HG03439 (cell line): ENCODE measurements at regions not wholly inside any gene's neighbourhood (a gene's known extent, or its start where the extent isn't known, plus 50 kb on each side); places are given as distances from the start of the nearest gene placed in this dataset.

Source experiments
- ATAC-seq: cut with Tn5 transposase; IDR thresholded peaks from one replicate; pipeline ENCODE4 v1.9.1; 2021; ENCODE audit warnings: mild to moderate bottlenecking, moderate library complexity; ENCODE audit not compliant: unreplicated experiment

- ATAC-seq = no peak
Measured at GRCh38 chr9:515665-516064, 301.0 kb downstream of the DOCK8 start.

DNA sequence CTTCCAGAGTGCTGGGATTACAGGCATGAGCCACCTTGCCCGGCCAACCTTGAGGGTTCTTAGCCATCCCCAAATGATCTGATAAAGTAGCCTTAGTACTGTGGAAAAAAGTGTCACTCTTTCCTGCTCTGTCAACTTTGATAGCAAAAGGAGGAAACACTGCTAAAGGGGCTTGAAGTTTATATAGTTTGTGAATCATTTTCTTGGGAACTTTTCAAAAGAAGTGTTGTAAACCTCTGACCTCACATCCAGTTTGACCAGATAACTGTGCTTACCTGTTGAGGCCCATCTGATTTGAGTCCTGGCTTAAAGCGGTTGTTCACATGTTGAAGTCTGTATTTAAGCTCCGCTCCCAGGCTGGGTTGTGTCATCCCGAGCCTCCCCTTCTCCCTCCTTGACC is 303.3 kb downstream of the DOCK8 start:
- no peak for ATAC-seq

DNA sequence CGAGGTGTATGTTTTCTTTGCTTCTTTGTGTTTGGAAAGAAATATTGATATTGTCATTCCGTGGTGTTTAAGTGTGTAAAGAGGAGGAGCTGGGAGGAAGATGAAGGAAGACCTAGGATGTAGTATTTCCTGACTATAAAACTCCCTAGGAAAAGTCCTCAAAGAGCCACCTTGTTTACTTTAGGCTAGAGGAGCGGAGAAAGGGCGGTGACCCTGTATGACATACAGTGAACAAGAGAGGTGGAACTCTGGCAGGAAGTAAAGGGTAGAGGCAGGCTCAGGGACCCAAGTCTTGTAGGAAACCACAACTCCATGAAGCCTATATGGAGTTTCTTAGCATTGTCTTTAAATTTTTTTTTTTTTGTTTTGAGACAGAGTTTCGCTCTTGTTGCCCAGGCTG is 303.9 kb downstream of the DOCK8 start:
- ATAC-seq = no peak

- ATAC-seq = no peak
Measured at GRCh38 chr9:519579-519978, 304.9 kb downstream of the DOCK8 start.

DNA sequence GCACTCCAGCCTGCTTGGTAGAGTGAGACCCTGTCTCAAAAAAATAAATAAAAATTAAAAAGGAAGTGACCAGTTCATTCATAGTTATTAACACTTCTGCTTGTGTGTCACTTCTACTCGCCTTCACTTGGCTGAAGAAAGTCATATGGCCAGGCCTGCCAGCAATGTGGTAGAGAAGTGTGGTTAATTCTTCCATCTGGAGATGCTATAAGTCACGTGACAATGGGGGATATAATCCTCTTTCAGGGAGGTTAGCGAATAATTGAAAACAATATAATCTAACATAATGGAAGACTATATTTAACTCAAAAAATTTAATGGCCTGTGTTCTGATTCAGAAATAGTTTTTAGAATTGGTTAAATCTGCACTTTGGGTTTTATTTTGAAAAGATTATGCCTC is 305.6 kb downstream of the DOCK8 start:
- ATAC-seq = no peak

GRCh38 chr9:522190-522589 is 307.5 kb downstream of the DOCK8 start:
- ATAC-seq = no peak

DNA sequence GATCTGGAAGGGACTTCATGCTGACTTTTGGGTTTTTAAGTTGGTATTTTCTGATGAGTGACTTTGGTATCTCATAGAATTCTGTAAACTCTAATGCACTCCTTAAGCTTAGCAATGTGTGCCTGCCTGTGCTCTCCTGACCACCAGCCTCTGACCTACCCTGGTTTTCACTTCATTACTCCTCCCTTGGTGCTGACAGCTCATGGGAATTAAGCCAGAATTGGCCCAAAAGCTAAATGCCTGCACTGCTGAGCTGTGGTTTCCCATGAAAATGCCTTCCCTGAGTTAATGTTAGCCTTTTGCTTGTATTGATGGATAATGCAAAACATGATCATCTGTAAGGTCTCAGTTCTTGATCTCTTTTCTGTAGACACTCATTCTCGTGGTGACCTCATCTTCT is 308.0 kb downstream of the DOCK8 start:
- ATAC-seq = no peak

- no peak for ATAC-seq
Measured at GRCh38 chr9:523444-523843, 308.8 kb downstream of the DOCK8 start.

DNA sequence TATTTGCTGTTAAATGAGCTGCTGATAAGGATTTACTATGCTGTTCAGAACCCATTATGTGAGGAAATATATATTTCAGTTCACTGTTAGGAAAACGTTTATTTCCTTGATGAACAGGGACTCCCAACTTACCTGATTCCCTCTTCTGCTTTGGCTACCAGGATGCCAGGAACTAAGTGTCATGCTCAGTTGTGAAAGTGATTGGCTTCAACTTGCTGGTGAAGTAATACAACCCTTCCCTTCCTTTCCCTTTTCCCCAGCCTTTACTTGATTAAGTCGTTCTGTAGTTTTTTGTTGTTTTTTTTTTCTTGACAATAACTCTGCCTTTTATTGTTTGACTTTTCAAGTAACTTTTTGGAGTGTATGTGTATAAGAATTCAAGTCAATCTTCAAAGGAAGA is 309.3 kb downstream of the DOCK8 start:
- ATAC-seq = no peak

- ATAC-seq = no peak
Measured at GRCh38 chr9:526904-527591, 312.4 kb downstream of the DOCK8 start.

DNA sequence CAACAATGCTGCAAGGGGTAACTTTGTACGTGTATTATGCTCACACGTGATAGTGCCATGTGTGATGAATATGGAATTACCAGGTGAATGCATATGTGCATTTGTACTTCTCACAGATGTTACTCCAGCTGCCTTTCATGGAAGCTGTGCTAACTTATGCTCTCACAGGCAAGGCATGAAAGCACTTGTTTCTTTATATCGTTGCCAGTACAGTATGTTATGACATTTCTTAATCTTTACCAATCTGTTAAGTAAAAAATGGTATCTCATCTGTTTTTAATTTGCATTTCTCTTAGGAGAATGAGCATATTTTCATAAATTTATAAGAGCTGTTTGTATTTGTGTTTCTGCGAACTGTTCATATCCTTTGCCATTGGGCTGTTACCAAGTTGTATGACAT is 311.8 kb upstream of the DMRT1 start:
- ATAC-seq = no peak

DNA sequence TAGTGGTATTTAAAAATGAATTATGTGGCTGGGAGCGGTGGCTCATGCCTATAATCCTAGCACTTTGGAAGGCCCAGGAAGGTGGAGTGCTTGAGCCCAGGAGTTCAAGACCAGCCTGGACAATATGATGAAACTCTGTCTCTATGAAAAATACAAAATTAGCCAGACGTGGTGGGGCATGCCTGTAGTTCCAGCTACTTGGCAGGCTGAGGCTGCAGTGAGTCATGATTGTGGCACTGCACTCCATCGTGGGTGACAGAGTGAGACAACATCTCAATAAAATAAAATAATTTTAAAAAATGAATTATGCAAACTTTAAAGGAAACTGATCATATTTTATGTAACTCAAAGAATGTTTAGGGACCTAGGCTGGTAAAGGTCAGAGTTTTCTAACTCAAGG is 310.8 kb upstream of the DMRT1 start:
- no peak for ATAC-seq

GRCh38 chr9:532707-533106 is 308.8 kb upstream of the DMRT1 start:
- no peak for ATAC-seq

DNA sequence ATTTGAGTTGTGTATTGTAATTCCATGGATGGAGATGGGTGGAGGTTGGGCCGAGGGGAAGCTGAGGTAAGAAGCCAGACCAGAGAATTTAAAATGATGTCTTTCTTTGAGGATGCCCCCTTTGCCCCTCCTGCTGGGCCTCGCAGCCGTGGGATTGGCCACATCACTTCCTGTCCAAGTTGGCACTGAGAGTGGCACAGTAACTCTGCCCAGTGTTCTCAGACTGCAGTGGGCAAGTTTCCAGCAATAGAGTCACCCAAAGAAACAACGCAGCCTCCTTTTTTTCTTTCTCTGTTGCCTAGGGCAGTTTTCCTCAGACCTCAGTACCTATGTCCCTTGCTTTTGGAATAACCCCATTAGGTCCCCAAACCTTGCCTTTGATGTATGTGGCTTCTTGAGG is 306.6 kb upstream of the DMRT1 start:
- no peak for ATAC-seq

DNA sequence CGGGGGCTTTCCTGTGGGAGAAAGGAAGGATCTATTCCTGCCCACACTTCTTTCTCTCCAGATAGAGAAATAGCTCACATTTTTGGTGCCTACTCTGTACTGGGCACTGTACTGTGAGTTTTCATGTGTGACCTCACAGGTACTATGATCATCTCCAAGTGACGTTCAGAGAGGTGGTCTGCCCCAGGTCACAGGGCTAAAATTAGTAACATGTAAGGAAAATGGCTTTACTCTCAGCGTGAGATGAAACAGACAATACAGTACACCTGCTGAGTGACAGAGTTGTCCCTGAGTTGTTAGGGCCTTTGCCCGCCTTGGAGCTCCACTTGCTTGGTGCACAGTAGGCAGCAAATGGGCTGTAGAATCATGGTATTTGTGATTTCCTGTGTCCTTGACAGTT is 306.1 kb upstream of the DMRT1 start:
- no peak for ATAC-seq

- ATAC-seq = no peak
Measured at GRCh38 chr9:536597-537511, 304.6 kb upstream of the DMRT1 start.

DNA sequence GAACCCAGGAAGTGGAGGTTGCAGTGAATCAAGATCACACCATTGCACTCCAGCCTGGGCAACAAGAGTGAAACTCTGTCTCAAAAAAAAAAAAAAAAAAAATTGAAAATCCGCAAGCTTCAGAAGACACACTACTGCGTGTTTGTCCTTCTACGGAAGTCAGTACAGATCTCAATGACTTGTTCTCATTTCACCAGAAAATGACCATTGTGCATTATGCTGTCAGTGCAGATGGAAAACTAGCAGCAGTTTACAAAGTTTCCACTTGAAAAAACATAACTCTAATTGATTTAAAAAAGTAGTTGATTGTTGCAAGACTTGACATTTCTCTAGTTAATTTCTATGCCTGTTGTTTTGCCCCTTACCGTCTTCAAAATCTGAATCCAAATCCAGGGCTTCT is 298.0 kb upstream of the DMRT1 start:
- ATAC-seq = no peak

- no peak for ATAC-seq
Measured at GRCh38 chr9:545480-545879, 296.0 kb upstream of the DMRT1 start.

GRCh38 chr9:546235-546634 is 295.3 kb upstream of the DMRT1 start:
- no peak for ATAC-seq

- ATAC-seq = no peak
Measured at GRCh38 chr9:546797-547223, 294.7 kb upstream of the DMRT1 start.

DNA sequence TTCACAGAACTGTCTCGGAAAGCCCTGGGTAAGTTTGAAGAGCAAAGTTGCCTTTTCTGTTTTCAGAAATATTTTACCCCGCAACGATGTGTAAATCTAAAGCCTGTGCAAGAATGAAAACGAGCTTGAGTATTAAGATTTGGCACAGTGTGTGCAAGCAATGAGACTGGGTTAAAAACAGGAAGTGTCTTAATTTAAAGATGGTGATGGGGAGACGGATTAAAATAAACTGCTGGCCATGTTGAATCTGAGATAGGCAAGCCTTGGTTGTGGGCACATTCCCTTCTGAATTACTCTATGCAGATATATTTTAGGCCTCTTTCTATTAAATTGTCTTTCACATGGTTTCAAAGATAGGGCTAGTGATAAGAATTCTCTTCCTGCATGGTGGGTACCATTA is 294.2 kb upstream of the DMRT1 start:
- no peak for ATAC-seq

- ATAC-seq = no peak
Measured at GRCh38 chr9:549455-549997, 292.0 kb upstream of the DMRT1 start.
